HUES6 (cell line): ENCODE measurements at regions not wholly inside any gene's neighbourhood (a gene's known extent, or its start where the extent isn't known, plus 50 kb on each side); places are given as distances from the start of the nearest gene placed in this dataset.

Source experiments
- H3K27ac ChIP-seq: 2 replicates; pipeline ENCODE4 v1.7.0; 2013; ENCODE audit warnings: low read depth, mild to moderate bottlenecking, low read length, inconsistent platforms
- H3K27me3 ChIP-seq: 2 replicates; pipeline ENCODE4 v1.6.1; 2013; ENCODE audit warnings: low read length; ENCODE audit not compliant: control insufficient read depth, insufficient read depth
- H3K36me3 ChIP-seq: 2 replicates; pipeline ENCODE4 v1.6.1; 2013; ENCODE audit warnings: low read length; ENCODE audit not compliant: control insufficient read depth, insufficient read depth
- H3K4me1 ChIP-seq: 2 replicates; pipeline ENCODE4 v1.6.1; 2013; ENCODE audit warnings: low read length; ENCODE audit not compliant: control insufficient read depth, insufficient read depth
- H3K4me3 ChIP-seq: 2 replicates; pipeline ENCODE4 v1.5.1; 2013; ENCODE audit warnings: low read depth, low read length
- H3K9ac ChIP-seq: one replicate; pipeline ENCODE4 v1.6.1; 2013; ENCODE audit warnings: mild to moderate bottlenecking, low read length
- H3K9me3 ChIP-seq: 2 replicates; pipeline ENCODE4 v1.6.1; 2013; ENCODE audit warnings: low read depth, low read length; ENCODE audit not compliant: control insufficient read depth, insufficient read depth

DNA sequence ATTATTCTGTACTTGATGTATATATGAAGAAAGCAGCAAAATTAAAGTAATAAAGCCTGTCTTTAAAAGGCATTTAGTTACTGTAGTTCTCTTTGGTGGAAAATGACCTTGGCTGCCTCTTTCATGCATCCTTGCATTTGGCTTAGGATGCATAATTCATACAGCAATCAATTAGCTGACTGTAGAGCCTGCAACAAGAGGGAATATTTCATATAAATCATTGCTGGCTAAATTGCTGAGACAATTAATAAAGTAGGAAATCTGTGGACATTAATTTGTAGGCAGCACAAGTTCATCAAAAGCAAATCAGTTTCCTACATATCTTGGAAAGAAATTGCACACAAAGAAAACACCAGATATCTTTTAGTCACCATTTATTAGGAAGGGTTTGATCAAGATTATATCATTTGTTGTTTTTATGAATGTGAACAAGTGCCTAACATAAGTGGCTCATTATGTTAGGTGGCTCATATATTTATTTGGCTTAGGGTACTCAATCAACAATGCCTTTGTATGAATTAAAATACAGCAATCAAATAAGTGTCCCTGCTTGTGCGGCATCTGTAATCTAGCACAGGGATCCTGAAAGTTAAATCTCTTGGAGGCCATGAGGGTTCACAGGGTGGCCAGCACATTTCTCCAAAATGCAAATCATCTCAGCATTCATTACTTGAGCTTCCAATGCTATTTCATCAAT lies 220.4 kb upstream of the SPOPL start:
- H3K4me3 ChIP-seq: no peak overlapping the region
- H3K9ac ChIP-seq: no peak overlapping the region
- peaks cover 6% of the 10 kb centered on the region for H3K9me3 ChIP-seq
- H3K27ac ChIP-seq: no peak overlapping the region
- no peaks in the 10 kb centered on the region for H3K36me3 ChIP-seq
- no peaks in the 10 kb centered on the region for H3K27me3 ChIP-seq
- H3K4me1 ChIP-seq: peaks cover 24% of the 10 kb centered on the region

DNA sequence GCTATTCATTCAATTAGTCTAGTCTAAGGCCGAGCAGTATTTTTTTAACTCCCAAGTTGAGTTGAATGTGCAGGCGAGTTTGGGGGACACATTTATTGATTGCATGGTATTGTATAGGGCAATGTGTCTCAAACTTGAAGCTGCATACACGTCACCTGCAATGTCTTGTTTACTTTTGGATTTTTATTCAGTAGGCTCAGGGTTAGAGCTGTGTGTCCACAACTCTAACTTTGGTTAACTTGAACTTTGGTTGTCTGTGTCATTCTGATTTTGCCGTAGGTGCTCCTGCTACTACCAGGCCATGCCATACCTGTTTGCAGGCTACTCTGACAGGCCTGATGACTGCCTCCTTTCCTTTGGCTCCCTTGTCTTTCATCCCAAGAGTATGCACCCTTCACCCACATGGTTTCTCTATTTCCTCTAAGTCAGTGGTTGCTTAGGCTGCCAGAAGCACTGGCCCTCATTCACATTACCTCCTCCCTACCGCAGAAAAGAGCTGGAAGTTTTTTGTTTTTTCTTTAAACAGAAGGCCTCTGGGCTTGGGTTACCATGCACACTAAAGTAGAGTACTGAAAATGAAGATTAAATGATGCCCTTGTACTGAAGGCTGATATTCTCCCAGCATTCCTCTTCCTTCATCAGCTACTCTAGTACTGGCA lies 219.4 kb upstream of the SPOPL start:
- Histone ChIP-seq H3K9ac (no peak overlapping the region), H3K27me3 (no peaks in the 10 kb centered on the region), H3K27ac (no peak overlapping the region), H3K4me1 (peaks cover 15% of the 10 kb centered on the region), H3K36me3 (no peaks in the 10 kb centered on the region), H3K9me3 (peaks cover 6% of the 10 kb centered on the region), H3K4me3 (no peak overlapping the region)

DNA sequence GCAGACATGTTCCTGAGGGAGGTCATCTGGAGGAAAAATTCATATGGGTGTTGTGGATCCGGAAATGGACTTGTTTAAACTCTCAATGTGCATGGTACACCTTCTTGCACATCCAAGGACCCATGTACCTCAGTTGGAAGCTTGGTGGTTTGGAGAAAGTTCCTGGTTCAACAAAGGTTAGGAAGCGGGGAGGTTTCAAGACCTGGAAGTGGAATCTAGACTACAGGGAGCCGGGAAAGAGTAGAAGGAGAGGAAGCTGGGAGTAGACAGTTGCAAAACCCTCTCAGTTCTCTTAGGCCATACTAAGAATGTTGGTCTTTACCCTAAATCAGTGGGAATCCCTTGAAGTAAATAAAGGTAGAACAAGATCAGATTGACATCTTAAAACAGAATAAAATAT lies 209.8 kb upstream of the SPOPL start:
- H3K27ac ChIP-seq: no peak overlapping the region
- H3K4me3 ChIP-seq: no peak overlapping the region
- H3K27me3 ChIP-seq: no peaks in the 10 kb centered on the region
- H3K9me3 ChIP-seq: no peaks in the 10 kb centered on the region
- peaks cover 8% of the 10 kb centered on the region; the same call in 1 of the 2 replicates for H3K4me1 ChIP-seq
- H3K9ac ChIP-seq: no peak overlapping the region
- no peaks in the 10 kb centered on the region for H3K36me3 ChIP-seq

DNA sequence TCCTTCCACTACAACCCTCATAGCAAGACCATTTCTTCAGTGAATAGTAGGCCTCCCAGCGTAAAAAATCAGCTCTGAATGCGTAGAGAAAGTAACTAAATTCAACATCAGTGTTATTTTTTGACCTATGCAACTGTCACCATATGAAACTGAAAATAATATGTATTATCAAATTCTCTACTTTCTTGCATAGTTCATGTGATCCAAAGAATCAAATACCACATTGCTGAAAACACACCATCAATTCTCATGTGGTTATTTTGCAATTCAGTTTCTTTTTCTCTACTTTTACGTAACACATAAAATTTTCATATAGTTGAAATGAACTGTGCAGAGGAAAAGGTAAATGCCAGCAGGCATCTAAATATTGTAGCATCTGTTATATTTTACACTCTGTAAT lies 208.5 kb upstream of the SPOPL start:
- Histone ChIP-seq H3K4me3 (no peak overlapping the region), H3K27ac (no peak overlapping the region), H3K36me3 (no peaks in the 10 kb centered on the region), H3K9ac (no peak overlapping the region), H3K4me1 (peaks cover 8% of the 10 kb centered on the region; the same call in 1 of the 2 replicates), H3K9me3 (no peaks in the 10 kb centered on the region), H3K27me3 (no peaks in the 10 kb centered on the region)

DNA sequence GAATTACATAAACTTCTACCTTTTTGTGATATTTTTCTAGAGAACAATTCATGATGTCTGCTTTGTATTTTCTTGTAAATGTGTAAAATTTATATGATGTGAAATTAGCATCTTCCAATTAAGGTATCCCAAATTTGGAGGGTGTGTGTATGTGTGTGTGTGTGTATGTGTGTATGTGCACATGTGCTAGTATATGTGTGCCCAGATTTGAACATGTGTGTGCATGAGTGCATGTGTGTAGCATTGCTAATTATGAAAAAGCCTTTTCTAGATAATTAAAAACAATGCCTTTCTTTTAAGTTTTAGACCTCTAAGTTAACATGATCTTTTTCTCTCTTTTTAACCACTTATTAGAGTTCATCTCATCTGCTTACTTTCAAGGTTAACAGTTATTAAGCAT lies 208.0 kb upstream of the SPOPL start:
- Histone ChIP-seq H3K9ac (no peak overlapping the region), H3K4me1 (peaks cover 8% of the 10 kb centered on the region; the same call in 1 of the 2 replicates), H3K27me3 (no peaks in the 10 kb centered on the region), H3K4me3 (no peak overlapping the region), H3K36me3 (no peaks in the 10 kb centered on the region), H3K9me3 (no peaks in the 10 kb centered on the region), H3K27ac (no peak overlapping the region)

DNA sequence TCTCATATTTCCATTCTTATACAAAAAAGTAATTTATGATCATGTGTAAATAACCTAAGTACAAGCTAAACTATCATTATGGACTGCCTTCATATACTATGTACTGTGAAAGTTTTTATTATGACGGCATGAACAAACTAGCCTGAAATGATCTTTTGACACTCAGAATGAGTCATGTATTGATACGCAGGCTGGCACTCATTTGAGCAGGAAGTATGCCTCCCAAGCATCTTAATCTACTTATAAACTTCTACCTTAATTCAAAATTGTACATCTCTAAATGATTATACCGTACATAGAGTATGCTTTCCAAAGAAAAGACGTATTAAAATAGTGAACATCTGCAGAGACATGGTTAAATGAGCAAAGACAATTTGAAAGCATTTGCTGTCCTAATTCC lies 207.1 kb upstream of the SPOPL start:
- Histone ChIP-seq H3K9ac (no peak overlapping the region), H3K27ac (no peak overlapping the region), H3K4me3 (no peak overlapping the region), H3K4me1 (peaks cover 8% of the 10 kb centered on the region; the same call in 1 of the 2 replicates), H3K27me3 (no peaks in the 10 kb centered on the region), H3K36me3 (no peaks in the 10 kb centered on the region), H3K9me3 (no peaks in the 10 kb centered on the region)

DNA sequence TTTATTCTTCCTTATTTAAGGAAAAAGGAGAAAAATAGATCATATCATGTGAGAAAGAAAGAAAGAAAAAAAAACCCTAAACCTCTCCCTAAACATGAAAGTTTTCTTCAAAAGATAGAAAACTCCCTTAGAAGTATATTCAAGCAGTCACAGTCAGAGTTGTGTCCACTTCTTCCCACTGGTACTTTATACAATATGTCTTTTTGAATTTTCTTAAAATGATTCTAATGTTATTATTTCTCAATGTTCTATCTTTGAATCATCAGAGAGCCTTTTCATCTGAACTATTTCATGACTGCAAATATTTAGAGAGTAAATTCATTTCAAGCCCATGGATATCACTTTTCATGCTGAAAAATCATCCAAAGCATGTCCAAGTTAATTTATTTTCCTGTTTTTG lies 205.2 kb upstream of the SPOPL start:
- H3K27me3 ChIP-seq: no peaks in the 10 kb centered on the region
- H3K27ac ChIP-seq: no peak overlapping the region
- no peaks in the 10 kb centered on the region for H3K9me3 ChIP-seq
- no peak overlapping the region for H3K4me3 ChIP-seq
- no peak overlapping the region for H3K9ac ChIP-seq
- H3K4me1 ChIP-seq: peaks cover 6% of the 10 kb centered on the region; the same call in 1 of the 2 replicates
- no peaks in the 10 kb centered on the region for H3K36me3 ChIP-seq

DNA sequence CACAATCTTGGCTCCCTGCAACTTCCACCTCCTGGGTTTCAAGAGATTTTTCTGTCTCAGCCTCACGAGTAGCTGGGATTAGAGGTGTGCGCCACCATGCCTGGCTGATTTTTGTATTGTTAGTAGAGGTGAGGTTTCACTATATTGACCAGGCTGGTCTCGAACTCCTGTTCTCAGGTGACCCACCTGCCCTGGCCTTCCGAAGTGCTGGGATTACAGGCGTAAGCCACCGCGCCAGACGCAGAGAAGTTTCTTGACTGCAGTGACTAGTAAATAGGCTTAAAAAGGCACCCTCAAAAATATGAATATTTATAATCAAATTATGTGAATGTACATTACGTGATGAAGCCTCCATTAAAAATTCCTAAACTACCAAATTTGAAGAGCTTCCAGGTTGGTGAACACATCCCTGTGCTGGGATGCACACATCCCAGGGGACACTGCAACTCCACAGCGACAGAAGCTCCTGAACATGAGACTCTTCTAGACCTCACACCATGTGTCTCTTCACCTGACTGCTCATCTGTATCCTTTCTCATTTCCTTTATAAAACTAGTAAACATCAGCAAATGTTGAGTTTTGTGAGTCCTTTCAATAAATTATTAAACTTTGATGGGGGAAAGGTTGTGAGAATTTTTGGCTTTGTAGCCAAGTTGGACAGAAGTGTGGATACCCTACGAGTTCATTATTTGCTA lies 203.3 kb upstream of the SPOPL start:
- Histone ChIP-seq H3K9ac (no peak overlapping the region), H3K4me3 (no peak overlapping the region), H3K9me3 (no peaks in the 10 kb centered on the region), H3K27me3 (no peaks in the 10 kb centered on the region), H3K4me1 (no peaks in the 10 kb centered on the region), H3K27ac (no peak overlapping the region), H3K36me3 (no peaks in the 10 kb centered on the region)

DNA sequence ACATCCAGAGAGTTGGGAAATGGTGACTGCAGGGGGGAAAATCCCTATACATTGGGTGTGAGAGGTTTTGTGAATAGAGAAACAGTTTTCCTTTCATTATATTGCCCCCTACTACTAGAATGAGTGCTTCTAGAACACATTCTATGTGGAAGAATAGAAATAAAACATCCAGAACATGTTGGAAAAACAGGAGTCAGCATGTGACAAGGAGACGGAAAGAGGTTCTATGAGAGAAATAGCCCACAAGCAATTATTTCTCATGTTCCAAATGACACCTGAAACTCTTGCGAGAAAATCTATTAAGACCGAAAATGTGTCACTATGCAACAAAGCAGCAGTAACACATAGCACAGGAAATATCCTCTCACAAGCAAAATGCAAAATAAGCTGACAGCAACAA lies 202.7 kb upstream of the SPOPL start:
- Histone ChIP-seq H3K9me3 (no peaks in the 10 kb centered on the region), H3K27me3 (no peaks in the 10 kb centered on the region), H3K4me1 (no peaks in the 10 kb centered on the region), H3K36me3 (no peaks in the 10 kb centered on the region), H3K9ac (no peak overlapping the region), H3K27ac (no peak overlapping the region), H3K4me3 (no peak overlapping the region)

DNA sequence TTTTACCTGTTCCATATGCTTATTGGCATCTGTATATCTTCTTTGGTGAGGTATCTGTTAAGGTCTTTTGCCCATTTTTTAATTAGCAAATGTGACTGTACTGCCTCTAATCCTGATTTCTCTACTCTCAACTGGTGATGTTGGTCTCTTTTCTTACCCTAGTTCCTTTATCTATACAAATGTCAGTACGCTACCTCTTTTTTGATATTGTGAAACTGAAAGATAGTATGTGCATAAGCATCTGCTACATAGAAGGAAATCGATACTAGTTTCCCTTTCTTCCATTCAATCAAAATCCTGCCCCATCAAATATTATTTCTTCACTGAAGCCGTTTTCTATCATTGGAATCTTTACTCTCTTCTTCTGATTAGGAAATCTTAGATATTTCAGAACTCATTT lies 194.9 kb upstream of the SPOPL start:
- H3K4me3 ChIP-seq: no peak overlapping the region
- no peaks in the 10 kb centered on the region for H3K9me3 ChIP-seq

DNA sequence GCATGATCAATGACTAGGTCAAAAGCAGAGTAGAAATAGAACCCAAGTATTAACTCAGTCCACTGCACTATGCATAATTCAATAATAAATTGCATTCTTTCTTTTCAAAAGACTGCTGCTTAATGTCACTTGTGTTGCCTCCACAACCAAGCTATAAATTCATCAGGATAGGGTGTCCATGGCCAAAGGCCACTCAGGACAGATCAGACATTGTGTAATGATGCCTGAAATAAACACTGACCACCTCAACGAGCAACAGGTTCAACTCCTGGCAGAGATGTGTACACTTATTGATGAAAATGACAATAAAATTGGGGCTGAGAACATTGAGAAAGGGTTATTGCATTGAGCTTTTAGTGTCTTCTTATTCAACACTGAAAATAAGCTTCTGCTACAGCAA lies 194.5 kb upstream of the SPOPL start:
- H3K9ac ChIP-seq: no peak overlapping the region
- no peak overlapping the region for H3K4me3 ChIP-seq
- no peaks in the 10 kb centered on the region for H3K9me3 ChIP-seq
- no peaks in the 10 kb centered on the region for H3K36me3 ChIP-seq
- no peaks in the 10 kb centered on the region for H3K4me1 ChIP-seq
- no peak overlapping the region for H3K27ac ChIP-seq
- no peaks in the 10 kb centered on the region for H3K27me3 ChIP-seq

More for the DNA sequence above, 194.9 kb upstream of the SPOPL start:
- H3K36me3 ChIP-seq: no peaks in the 10 kb centered on the region
- no peaks in the 10 kb centered on the region for H3K27me3 ChIP-seq
- no peak overlapping the region for H3K9ac ChIP-seq
- H3K4me1 ChIP-seq: no peaks in the 10 kb centered on the region
- H3K27ac ChIP-seq: no peak overlapping the region
